DOHH2 (cell line): ENCODE measurements at regions not wholly inside any gene's neighbourhood (a gene's known extent, or its start where the extent isn't known, plus 50 kb on each side); places are given as distances from the start of the nearest gene placed in this dataset.

Source experiments
- H3F3A ChIP-seq: fragments of 200-600 bp; sonication (generic), shearing (Covaris generic); 2 replicates; pipeline ENCODE4 v1.6.0; 2016; ENCODE audit warnings: antibody characterized with exemption, mild to moderate bottlenecking; ENCODE audit not compliant: control insufficient read depth, insufficient read depth
- H3K27ac ChIP-seq: fragments of 200-600 bp; sonication (generic); 2 replicates; pipeline ENCODE4 v1.5.1; 2014; ENCODE audit warnings: low read depth, mild to moderate bottlenecking, low read length, moderate library complexity
- H3K27me3 ChIP-seq: fragments of 200-600 bp; sonication (generic); 2 replicates; pipeline ENCODE4 v1.6.1; 2014; ENCODE audit warnings: mild to moderate bottlenecking, low read length, mixed read lengths; ENCODE audit not compliant: control insufficient read depth
- H3K36me3 ChIP-seq: fragments of 200-600 bp; sonication (generic); 2 replicates; pipeline ENCODE4 v1.6.1; 2014; ENCODE audit warnings: mild to moderate bottlenecking, low read length, moderate library complexity, mixed read lengths; ENCODE audit not compliant: control insufficient read depth
- H3K4me1 ChIP-seq: fragments of 200-600 bp; sonication (generic); 2 replicates; pipeline ENCODE4 v1.6.1; 2014; ENCODE audit warnings: mild to moderate bottlenecking, low read length, mixed read lengths; ENCODE audit not compliant: control insufficient read depth
- H3K4me2 ChIP-seq: fragments of 200-600 bp; sonication (generic); 2 replicates; pipeline ENCODE4 v1.6.0; 2014; ENCODE audit warnings: mild to moderate bottlenecking, low read length, moderate library complexity
- H3K4me3 ChIP-seq: fragments of 200-600 bp; sonication (generic); 2 replicates; pipeline ENCODE4 v1.5.1; 2014; ENCODE audit warnings: mild to moderate bottlenecking, low read length, mixed read lengths
- H3K79me2 ChIP-seq: fragments of 200-600 bp; sonication (generic); 2 replicates; pipeline ENCODE4 v1.6.1; 2014; ENCODE audit warnings: mild to moderate bottlenecking, low read length, mixed read lengths; ENCODE audit not compliant: control insufficient read depth
- H3K9me2 ChIP-seq: fragments of 200-600 bp; sonication (generic); replicated peaks from 2 replicates; pipeline ENCODE4 v1.6.1; 2014; ENCODE audit warnings: mild to moderate bottlenecking, low read length, mixed read lengths; ENCODE audit not compliant: control insufficient read depth
- H3K9me3 ChIP-seq: fragments of 200-600 bp; sonication (generic); 2 replicates; pipeline ENCODE4 v1.6.1; 2014; ENCODE audit warnings: antibody characterized with exemption, low read length, mixed read lengths; ENCODE audit not compliant: control insufficient read depth, insufficient read depth
- H4K20me1 ChIP-seq: fragments of 200-600 bp; sonication (generic); 2 replicates; pipeline ENCODE4 v1.6.0; 2014; ENCODE audit warnings: low read depth, mild to moderate bottlenecking, antibody characterized with exemption, low read length, moderate library complexity; ENCODE audit not compliant: control insufficient read depth, insufficient read depth
- CTCF ChIP-seq: fragments of 200-600 bp; sonication (generic); IDR thresholded peaks from one replicate; pipeline ENCODE4 v1.5.1; 2014; ENCODE audit warnings: antibody characterized with exemption, mild to moderate bottlenecking, low read depth, low read length; ENCODE audit not compliant: poor library complexity, severe bottlenecking
- EZH2phosphoT487 ChIP-seq: fragments of 200-600 bp; sonication (generic); IDR thresholded peaks from 2 replicates; pipeline ENCODE4 v1.6.1; 2017; ENCODE audit warnings: borderline replicate concordance, mild to moderate bottlenecking, antibody characterized with exemption, low read length, moderate library complexity, mixed read lengths

GRCh38 chr10:130901311-130902165, 410.0 kb downstream of the TCERG1L start:
- Histone ChIP-seq H3F3A (no peaks in the 10 kb centered on the region), H3K4me3 (no peak overlapping the region), H3K9me3 (no peaks in the 10 kb centered on the region), H3K36me3 (no peaks in the 10 kb centered on the region), H3K9me2 (no peaks in the 10 kb centered on the region), H3K79me2 (no peaks in the 10 kb centered on the region), H3K4me2 (no peak overlapping the region), H3K27ac (no peak overlapping the region), H3K27me3 (no peaks in the 10 kb centered on the region), H3K4me1 (no peaks in the 10 kb centered on the region), H4K20me1 (no peaks in the 10 kb centered on the region)
- TF ChIP-seq EZH2phosphoT487 (no peak), CTCF (no peak)

GRCh38 chr10:130902471-130902870, 409.1 kb downstream of the TCERG1L start:
- no peak overlapping the region for H3K4me2 ChIP-seq
- TF ChIP-seq EZH2phosphoT487 (no peak), CTCF (no peak)
- H3K9me3 ChIP-seq = no peaks in the 10 kb centered on the region
- no peak overlapping the region for H3K4me3 ChIP-seq
- H3K27ac ChIP-seq = no peak overlapping the region
- no peaks in the 10 kb centered on the region for H3K4me1 ChIP-seq
- H3K9me2 ChIP-seq = no peaks in the 10 kb centered on the region
- no peaks in the 10 kb centered on the region for H3K27me3 ChIP-seq
- H3F3A ChIP-seq = no peaks in the 10 kb centered on the region
- no peaks in the 10 kb centered on the region for H4K20me1 ChIP-seq
- H3K36me3 ChIP-seq = no peaks in the 10 kb centered on the region
- H3K79me2 ChIP-seq = no peaks in the 10 kb centered on the region

GRCh38 chr10:130902929-130903328, 408.6 kb downstream of the TCERG1L start:
- Histone ChIP-seq H3K9me3 (no peaks in the 10 kb centered on the region), H4K20me1 (no peaks in the 10 kb centered on the region), H3K4me2 (no peak overlapping the region), H3F3A (no peaks in the 10 kb centered on the region), H3K4me1 (no peaks in the 10 kb centered on the region), H3K36me3 (no peaks in the 10 kb centered on the region), H3K27me3 (no peaks in the 10 kb centered on the region), H3K9me2 (no peaks in the 10 kb centered on the region), H3K79me2 (no peaks in the 10 kb centered on the region), H3K4me3 (no peak overlapping the region), H3K27ac (no peak overlapping the region)
- TF ChIP-seq EZH2phosphoT487 = no peak
- no peak for TF ChIP-seq CTCF
